ENCODE measurements at regions not wholly inside any gene's neighbourhood (a gene's known extent, or its start where the extent isn't known, plus 50 kb on each side); places are given as distances from the start of the nearest gene placed in this dataset.
"Not testable (repeated sequence)": the region's sequence is repeated elsewhere in the genome, so short reads cannot be mapped to it uniquely, and the experiment has no call there.

DNA sequence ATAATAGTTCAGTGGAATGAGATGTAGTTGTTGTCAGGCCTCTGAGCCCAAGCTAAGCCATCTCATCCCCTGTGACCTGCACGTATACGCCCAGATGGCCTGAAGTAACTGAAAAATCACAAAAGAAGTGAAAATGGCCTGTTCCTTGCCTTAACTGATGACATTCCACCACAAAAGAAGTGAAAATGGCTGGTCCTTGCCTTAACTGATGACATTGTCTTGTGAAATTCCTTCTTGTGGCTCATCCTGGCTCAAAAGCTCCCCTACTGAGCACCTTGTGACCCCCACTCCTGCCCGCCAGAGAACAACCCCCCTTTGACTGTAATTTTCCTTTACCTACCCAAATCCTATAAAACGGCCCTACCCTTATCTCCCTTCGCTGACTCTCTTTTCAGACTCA is 361.4 kb upstream of the ARRDC3 start:
- DNase-seq: not testable (repeated sequence)

DNA sequence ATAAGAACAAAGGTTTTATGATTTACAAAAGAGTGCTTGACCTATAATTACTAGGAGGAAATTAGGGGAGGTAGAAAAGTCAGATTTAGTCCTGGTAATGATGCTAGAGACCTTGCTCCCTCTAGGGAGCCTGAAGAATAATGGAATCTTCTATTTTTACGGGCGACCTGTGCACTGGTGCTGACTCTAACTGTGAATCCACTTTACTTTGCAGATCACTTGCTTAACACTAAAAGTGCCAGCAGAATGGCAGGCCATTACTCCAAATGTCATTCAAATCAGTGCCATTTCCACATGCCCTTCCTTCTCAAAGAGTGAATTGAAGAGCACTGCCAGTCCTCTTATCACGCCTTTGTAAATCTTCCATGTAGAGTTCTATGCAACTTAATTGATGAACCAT is 359.4 kb upstream of the ARRDC3 start:
- DNase-seq: no peak

- DNase-seq: no peak
Observed at GRCh38 chr5:91741764-91742505, 358.8 kb upstream of the ARRDC3 start.

- no peak for DNase-seq
Observed at GRCh38 chr5:91730026-91730425, 346.9 kb upstream of the ARRDC3 start.

DNA sequence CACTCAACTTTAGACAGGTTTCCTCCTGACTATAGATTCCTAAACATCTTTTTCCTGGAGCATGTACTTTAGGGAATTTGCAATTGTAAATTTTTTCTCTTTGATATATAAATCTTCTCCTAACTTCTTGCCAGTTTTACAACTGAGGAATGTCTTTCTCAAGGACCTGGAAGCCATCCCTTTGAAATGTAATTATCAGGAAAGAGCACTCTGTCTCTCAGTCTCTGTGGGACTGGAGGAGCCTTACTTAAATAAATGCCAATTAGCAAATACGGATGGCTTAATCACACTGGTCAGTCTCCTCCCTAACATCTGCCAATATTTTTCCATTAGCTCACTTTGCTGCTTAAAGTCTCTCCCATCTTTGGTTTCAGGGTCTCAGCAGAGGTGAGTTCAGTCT is 344.3 kb upstream of the ARRDC3 start:
- DNase-seq: no peak

DNA sequence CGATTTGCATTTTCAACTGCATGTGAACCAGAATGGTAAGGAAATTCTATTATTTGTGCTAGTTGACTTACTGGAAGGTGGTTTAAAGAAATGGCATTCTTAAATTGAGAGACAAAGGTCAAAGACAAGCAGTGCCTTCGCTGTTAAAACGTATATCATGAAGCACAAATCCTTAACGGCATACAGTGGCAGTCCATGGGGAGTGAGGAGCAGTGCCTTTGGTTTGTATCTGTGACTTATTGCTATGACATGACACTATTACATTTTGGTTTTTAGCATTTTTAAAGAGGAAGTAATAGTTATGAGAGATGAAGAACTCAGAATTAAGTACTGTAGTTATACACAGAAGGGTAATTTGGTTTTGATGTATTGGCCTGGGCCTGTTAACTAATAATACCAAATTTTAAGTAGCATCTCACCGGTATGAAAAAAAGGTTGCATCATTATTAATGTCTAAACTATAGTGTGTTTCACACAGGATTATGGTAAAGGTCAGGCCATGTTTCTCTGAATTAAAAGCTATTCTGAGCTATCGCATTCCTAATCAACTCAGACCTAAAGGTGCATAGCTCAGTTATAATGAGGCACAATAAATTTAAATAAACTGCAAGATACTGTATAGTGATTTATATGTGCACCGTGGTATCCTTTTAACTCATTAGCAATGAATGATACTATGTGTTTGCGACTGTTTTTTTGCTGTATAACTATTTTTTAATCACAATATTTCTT is 339.8 kb upstream of the ARRDC3 start:
- no peak for DNase-seq

DNA sequence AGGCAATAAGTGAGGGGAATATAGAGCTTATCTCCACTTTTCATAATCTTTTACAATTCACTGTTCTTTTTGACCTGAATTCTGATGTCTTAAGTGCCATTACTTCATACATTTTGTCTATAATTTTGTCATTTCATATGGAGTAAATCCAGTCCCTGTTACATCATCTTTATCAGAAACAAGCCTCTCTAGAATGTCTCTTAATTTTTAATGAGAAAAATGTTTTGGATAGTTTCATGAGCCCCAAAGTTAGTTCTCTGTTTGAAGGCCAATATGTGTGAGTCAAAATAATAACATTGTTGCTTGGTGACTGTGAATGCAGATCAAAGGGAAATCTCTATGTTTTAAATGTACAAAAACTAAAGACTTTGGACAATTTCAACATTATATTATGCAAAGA is 329.6 kb upstream of the ARRDC3 start:
- no peak for DNase-seq

DNA sequence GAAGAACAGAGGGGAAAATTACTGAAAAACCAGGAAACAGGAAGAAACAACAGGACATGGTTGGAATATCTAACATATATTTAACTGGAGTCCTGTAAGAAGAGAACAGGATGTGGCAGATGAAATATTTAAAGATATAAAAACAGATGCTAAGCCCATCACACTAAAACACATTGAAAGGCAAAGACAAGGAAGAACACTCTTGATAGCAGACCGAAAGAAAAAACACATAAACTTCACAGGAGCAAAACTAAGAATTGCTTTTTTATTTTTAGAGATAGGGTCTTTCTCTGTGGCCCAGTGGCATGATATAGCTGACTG is 324.4 kb upstream of the ARRDC3 start:
- DNase-seq: no peak

DNA sequence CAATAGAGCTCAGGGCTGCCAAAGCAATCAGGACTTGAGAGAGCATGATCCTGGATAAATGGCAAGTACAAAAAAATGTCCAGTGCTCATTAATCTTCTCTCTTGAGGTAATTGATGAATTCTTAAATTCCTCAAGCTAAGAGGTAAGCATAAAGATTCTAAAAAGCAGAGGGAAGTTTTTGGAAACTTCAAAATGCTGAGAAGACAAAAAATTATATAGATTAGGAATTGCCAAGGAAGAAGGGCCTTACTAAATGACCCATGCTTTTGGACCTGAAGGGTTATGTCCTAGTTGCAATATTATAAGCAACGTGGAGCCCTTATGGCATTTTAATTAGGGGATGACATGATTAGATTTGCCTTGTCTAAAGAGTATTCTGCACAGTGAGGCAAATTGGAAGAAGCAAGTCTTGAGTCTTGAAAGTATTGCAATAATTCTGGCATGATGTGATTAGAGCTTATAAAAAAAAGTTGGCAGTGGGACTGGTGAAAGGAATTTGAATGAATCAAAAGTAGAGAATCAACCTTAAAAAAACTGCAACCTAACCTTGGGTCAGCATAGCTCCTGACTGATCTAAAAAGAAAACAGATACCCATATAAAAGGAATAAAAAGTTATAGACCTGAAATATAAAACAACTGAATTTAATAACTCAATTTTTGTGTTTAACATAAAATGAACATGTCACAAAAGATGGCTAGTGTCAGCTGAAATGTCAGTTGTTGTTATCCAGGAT is 323.8 kb upstream of the ARRDC3 start:
- DNase-seq: no peak

DNA sequence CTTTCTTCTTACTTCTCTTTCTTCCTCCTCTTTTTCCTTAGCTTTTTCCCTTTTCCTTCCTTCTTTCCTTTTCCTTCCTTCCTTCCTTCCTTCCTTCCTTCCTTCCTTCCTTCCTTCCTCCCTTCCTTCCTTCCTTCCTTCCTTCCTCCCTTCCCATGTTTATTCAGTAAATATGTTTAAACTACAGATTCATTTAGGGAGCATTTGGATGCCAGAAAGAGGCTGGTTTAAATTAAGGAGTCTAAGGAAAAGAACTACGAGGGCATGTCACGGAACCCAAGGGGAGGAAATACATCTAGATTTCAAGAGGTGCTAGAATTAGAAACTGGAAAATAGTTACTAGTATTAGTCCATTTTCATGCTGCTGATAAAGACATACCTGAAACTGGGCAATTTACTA is 320.0 kb upstream of the ARRDC3 start:
- no peak for DNase-seq

DNA sequence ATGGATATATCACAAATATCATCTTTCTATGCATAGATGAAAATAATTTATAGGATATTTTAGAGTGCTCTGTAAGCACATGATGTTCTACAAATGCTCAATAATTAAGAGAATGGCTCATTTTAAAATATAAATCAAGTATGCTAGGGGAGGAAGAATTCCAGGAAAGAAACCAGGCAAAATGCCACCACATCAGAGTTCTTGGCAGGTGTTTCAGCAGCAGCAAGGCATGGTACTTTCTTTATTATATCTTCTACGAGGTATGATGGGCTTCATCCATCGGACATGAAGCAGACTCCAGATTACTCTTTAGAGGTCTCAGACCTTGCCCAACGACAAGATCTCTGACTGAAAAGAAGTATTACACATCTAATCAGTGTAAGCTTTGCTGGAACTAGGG is 316.3 kb upstream of the ARRDC3 start:
- DNase-seq: no peak

GRCh38 chr5:91691592-91691991 is 308.5 kb upstream of the ARRDC3 start:
- no peak for DNase-seq

- DNase-seq: no peak
Observed at GRCh38 chr5:91690921-91691320, 307.8 kb upstream of the ARRDC3 start.

- DNase-seq: no peak
Observed at GRCh38 chr5:91687430-91687829, 304.3 kb upstream of the ARRDC3 start.

DNA sequence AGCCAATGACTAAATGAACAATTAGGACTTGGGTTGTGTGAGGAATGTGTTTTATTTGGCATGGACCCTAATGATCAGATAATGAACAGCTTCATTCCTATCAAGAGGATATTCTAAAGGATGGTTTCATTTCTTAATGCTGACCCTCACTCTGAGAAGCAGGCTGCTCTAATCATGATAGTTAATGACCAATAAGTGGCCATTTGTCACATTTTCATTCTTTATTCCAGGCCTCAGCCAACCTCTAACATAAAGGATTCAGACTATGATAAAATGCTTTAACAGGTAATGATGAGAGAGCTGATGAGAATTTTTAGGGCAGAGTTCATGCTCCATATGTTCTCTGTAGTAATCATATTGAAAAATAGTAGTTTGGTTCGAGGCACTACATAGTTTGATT is 301.5 kb upstream of the ARRDC3 start:
- no peak for DNase-seq

GRCh38 chr5:91670563-91670962 is 287.4 kb upstream of the ARRDC3 start:
- DNase-seq: no peak

DNA sequence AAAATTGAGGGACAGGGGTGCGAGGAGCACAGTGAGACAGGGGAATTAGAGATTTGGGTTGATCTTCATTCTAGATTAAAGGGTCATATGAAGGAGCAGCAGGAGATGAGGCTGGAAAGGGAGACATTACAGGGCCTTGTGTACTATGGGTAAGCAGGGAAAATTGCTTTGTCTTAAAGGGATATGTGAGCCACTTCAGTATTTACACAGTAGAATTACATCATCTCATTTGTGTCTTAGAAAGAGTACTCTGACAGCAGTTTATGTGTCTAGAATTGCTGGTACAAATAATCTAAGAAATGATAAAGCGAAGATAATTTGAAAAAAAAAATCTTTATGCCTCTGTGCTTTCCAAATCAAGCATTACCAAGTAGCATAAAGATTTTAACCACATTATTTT is 287.0 kb upstream of the ARRDC3 start:
- no peak for DNase-seq

- DNase-seq: no peak
Observed at GRCh38 chr5:91668261-91668660, 285.1 kb upstream of the ARRDC3 start.

GRCh38 chr5:91652678-91653077 is 269.6 kb upstream of the ARRDC3 start:
- no peak for DNase-seq

DNA sequence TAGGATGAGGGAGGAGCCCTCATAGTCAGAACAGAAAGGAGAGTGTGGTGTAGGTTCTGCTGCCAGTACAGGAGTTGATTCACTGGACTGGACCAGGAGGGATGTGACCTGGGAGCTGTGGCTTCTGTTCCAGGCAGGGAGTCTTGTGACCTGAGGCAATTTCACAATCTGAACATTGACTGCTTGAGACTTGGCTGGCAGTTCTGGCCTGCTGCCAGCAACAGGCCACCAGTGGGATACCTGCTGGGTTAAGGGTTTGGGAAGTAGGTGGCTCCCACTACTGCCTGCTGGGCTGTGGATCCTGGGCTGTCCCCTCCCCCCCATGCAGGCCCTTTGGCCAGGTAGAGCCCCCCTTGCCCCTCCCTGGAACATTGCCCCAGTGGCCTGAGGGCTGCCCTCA is 268.6 kb upstream of the ARRDC3 start:
- no peak for DNase-seq

DNA sequence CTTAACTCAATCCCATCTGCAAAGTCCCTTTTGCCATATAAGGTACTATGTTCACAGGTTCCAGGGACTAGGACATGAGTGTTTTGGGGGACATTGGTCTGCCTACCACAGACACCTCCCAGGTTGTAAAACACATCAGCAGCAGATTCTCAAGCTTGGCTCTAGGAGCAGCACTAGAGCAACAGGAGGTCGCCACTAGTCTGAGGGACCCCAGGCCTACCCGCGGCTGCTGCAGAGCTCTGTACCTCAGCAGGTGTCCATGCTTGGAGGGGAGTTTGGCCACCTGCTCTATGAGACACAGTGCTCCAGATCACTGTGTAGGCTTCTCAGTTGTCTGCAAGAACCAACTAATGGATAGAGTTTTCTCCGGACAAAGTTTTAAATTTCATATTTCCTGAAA is 262.2 kb upstream of the ARRDC3 start:
- no peak for DNase-seq

GRCh38 chr5:91643797-91644196 is 260.7 kb upstream of the ARRDC3 start:
- no peak for DNase-seq

DNA sequence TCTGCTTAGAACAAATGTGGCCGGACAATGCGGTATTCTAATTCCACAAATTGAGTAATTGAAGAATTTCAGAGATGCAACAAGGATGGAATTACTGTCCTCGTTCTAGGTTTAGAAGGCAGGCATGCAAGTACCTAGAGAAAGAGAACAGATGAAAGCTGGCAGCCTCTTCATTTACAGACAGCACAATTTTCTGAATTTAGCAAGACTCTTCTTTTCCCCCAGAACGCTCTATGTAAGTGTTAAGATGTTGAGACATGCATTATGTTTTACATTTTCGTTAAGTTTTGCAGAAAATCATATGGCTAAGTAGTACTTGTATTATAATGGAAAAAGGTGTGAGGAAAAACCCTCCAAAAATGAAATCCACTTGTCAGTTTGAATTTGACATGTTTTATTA is 259.5 kb upstream of the ARRDC3 start:
- DNase-seq: no peak

DNA sequence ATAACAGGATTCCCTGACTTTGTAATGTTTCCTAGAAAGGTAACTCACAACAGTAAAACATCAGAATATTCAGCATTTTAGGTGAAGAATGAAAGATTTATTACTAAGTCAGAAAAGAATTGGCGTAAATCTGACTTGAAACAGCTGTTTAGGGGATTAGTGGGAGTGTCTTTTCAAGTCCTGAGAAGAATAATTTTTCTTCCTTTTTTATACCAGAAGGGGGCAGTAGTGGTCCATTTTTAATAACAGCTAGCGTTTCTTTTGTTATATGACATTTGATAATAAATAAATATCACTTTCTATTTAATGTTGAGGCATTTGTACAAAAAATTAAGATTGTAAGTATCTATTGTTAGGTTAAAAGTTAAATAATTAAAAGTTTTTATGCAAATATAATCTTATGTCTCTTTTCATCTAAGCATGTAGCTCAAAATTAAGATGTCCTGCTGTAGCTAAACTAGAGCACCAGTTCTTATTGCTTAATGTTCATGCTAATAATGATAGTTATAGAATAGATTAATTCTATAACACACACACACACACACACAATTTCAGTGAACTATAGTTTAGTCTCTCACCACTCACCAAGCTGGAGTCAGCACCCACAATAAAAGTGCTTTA is 258.7 kb upstream of the ARRDC3 start:
- DNase-seq: peak; percentile 7

Data from MV-4-11 (cell line).